ENCODE measurements at regions not wholly inside any gene's neighbourhood (a gene's known extent, or its start where the extent isn't known, plus 50 kb on each side); places are given as distances from the start of the nearest gene placed in this dataset.
"Not testable (repeated sequence)": the region's sequence is repeated elsewhere in the genome, so short reads cannot be mapped to it uniquely, and the experiment has no call there.

DNA sequence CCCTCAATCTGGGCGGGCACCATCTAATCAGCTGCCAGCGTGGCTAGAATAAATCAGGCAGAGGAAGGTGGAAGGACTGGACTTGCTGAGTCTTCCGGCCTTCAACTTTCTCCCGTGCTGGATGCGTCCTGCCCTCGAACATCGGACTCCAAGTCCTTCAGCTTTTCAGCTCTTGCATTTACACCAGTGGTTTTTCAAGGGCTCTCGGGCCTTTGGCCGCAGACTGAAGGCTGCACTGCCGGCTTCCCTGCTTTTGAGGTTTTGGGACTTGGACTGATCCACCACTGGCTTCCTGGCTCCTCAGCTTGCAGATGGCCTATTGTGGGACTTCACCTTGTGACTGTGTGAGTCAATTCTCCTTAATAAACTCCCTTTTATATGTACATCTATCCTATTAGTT, 94.4 kb downstream of the OLFM1 start:
- TF ChIP-seq CTCF (optimal IDR thresholded peaks at IDR 0.05 in 1 of 3, IDR thresholded peaks at IDR 0.05 in 1 of 3, conservative IDR thresholded peaks at IDR 0.05 in 1 of 3; ENCODE audit: extremely low read depth in 1 of 3, insufficient read depth in 2 of 3, low read length in 3 of 3); EZH2 (IDR thresholded peaks at IDR 0.05; ENCODE audit: low read length): not testable (repeated sequence)

All from keratinocyte (primary cell).